ENCODE measurements at regions not wholly inside any gene's neighbourhood (a gene's known extent, or its start where the extent isn't known, plus 50 kb on each side); places are given as distances from the start of the nearest gene placed in this dataset.

DNA sequence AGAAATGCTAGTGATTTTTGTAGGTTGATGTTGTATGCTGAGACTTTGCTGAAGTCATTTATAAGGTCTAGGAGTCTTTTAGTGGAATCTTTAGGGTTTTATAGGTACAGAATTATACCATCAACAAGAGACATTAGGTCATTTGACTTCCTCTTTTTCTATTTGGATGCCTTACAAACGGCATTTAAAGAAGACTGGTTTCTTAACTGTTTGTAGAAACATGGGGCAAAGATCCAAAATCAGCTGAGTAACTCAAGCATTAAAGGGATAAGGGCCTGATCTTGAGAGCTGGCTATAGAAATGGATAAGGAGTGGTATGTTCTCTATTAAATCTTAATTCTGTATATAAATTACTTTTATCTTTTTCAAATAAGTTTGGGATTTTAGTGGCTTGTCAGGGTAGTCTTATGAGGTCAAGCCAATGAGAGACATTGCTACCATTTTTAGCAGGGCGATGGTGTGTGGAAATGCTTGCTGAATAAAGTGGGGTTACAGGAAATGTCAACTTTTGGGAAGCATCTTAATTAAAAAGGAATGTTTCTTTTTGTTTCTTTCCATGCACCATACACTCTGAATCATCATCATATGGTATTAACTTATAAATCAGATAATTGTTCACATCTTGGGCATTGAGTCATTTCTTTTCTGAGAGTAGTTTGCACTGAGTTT lies 197.7 kb upstream of the GBE1 start:
- Histone ChIP-seq H3K4me1 (ENCODE audit: control insufficient read depth, insufficient read depth, low read length) (no peaks in the 10 kb centered on the region; the same call in 1 of the 2 replicates), H3K9ac (ENCODE audit: low read length) (no peak overlapping the region), H3K4me3 (ENCODE audit: low read depth, low read length) (no peak overlapping the region), H3K9me3 (ENCODE audit: control insufficient read depth, insufficient read depth, low read depth, low read length) (no peaks in the 10 kb centered on the region), H3K36me3 (ENCODE audit: control insufficient read depth, insufficient read depth, low read length) (no peaks in the 10 kb centered on the region), H3K27ac (ENCODE audit: low read depth, low read length) (no peak overlapping the region), H3K27me3 (ENCODE audit: control insufficient read depth, insufficient read depth, low read length) (no peaks in the 10 kb centered on the region)

DNA sequence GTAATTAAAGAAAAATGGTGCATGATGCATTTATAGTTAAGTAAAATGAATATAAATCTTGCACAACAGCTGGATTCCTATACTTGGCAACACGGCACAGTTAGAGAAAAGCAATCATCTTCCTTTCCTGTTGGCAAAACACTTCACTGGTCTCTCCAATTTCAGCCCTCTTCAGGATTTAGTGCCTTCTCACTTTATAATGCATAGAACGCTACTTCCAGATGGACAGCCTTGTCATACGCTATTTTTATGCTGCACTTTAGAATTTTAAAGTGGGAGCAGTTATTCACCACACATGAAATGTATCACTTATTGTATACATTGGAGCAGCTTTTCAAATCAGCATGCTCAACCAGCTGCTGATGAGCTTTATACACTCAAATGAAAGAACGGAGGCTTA lies 194.4 kb upstream of the GBE1 start:
- no peak overlapping the region for H3K27ac ChIP-seq (ENCODE audit: low read depth, low read length)
- no peak overlapping the region for H3K9ac ChIP-seq (ENCODE audit: low read length)
- no peaks in the 10 kb centered on the region for H3K36me3 ChIP-seq (ENCODE audit: control insufficient read depth, insufficient read depth, low read length)
- H3K4me3 ChIP-seq (ENCODE audit: low read depth, low read length), result no peak overlapping the region
- H3K9me3 ChIP-seq (ENCODE audit: control insufficient read depth, insufficient read depth, low read depth, low read length), result no peaks in the 10 kb centered on the region
- H3K4me1 ChIP-seq (ENCODE audit: control insufficient read depth, insufficient read depth, low read length), result no peaks in the 10 kb centered on the region
- H3K27me3 ChIP-seq (ENCODE audit: control insufficient read depth, insufficient read depth, low read length), result no peaks in the 10 kb centered on the region

DNA sequence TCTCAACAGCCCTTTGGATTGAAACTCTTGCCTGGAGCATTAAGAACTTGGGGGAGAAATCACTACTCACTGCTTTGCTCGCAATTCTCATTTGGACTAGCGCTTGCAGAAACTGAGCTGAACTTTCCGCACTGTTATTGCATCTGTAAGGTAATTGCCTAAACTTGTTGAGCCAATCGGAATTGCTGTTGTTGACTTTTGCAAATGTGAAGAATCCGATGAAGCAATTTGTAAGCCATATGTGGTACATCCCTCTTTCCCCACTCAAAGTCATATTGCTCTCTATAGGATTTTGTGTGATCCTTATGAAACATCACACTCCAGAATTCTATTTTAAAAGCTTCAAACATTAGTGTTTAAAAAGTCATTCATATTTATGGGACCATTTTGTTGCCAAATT lies 191.7 kb upstream of the GBE1 start:
- no peak overlapping the region for H3K27ac ChIP-seq (ENCODE audit: low read depth, low read length)
- no peak overlapping the region for H3K9ac ChIP-seq (ENCODE audit: low read length)
- H3K36me3 ChIP-seq (ENCODE audit: control insufficient read depth, insufficient read depth, low read length), result no peaks in the 10 kb centered on the region
- no peaks in the 10 kb centered on the region for H3K9me3 ChIP-seq (ENCODE audit: control insufficient read depth, insufficient read depth, low read depth, low read length)
- no peaks in the 10 kb centered on the region for H3K27me3 ChIP-seq (ENCODE audit: control insufficient read depth, insufficient read depth, low read length)
- no peaks in the 10 kb centered on the region for H3K4me1 ChIP-seq (ENCODE audit: control insufficient read depth, insufficient read depth, low read length)
- no peak overlapping the region for H3K4me3 ChIP-seq (ENCODE audit: low read depth, low read length)

DNA sequence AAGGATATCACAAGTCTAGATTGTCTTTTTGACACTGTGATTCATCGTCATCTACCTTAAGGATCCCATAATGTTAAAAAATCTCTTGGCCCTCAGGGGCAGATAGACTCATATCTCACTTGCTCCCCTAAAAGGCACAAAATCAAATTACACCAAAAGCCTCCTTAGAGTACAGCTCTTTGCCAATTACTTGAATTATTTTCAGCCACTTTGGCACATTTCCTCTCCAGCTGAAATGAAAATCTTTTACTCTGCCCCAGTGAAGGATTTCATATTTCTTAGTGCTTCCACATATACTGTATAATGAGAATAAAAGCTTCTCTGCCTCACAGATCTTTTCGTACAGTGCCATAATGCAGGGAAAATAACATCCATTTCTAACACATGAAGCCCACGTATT lies 190.7 kb upstream of the GBE1 start:
- H3K36me3 ChIP-seq (ENCODE audit: control insufficient read depth, insufficient read depth, low read length), result no peaks in the 10 kb centered on the region
- H3K27ac ChIP-seq (ENCODE audit: low read depth, low read length), result no peak overlapping the region
- no peaks in the 10 kb centered on the region for H3K27me3 ChIP-seq (ENCODE audit: control insufficient read depth, insufficient read depth, low read length)
- H3K4me1 ChIP-seq (ENCODE audit: control insufficient read depth, insufficient read depth, low read length), result no peaks in the 10 kb centered on the region
- H3K9ac ChIP-seq (ENCODE audit: low read length), result no peak overlapping the region
- no peak overlapping the region for H3K4me3 ChIP-seq (ENCODE audit: low read depth, low read length)
- H3K9me3 ChIP-seq (ENCODE audit: control insufficient read depth, insufficient read depth, low read depth, low read length), result no peaks in the 10 kb centered on the region

DNA sequence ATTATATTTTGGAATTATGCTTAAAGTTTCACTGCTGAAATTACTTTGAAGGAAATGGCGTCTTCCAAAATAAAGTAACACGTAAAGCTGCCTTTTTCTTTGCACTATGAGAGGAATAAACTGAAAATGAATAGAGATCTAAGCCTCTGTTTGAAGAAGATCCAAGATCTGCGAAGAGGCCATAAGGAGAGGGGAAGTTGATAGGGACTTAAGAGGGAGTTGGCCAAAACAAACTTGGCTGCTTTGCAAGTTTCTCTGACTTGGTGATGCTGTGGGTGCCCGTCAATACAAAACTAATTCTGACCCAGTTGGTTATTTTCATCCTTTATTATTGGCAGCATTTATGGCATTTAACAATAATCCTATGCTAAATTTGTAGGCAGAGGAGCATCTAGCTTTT lies 190.2 kb upstream of the GBE1 start:
- Histone ChIP-seq H3K4me3 (ENCODE audit: low read depth, low read length) (no peak overlapping the region), H3K9ac (ENCODE audit: low read length) (no peak overlapping the region), H3K4me1 (ENCODE audit: control insufficient read depth, insufficient read depth, low read length) (no peaks in the 10 kb centered on the region), H3K36me3 (ENCODE audit: control insufficient read depth, insufficient read depth, low read length) (no peaks in the 10 kb centered on the region), H3K27me3 (ENCODE audit: control insufficient read depth, insufficient read depth, low read length) (no peaks in the 10 kb centered on the region), H3K9me3 (ENCODE audit: control insufficient read depth, insufficient read depth, low read depth, low read length) (no peaks in the 10 kb centered on the region), H3K27ac (ENCODE audit: low read depth, low read length) (no peak overlapping the region)

DNA sequence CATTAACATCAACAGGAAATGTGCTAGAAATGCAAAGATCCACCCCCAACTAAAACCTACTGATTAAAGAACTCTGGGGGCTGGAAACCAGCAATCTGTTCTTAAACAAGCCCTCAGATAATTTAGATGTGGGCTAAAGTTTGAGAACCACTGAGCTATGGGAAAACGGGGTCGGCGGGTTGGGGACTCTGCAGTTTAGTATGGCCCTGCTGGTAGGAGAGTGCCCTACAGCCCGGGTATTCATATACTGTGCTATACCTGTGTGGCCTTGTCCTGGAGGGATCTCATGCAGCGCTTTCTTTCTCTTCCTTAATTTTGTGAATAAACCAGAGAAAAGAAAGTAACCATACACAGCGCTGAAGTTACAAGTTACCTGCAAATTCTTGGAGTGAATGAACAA lies 189.7 kb upstream of the GBE1 start:
- H3K27me3 ChIP-seq (ENCODE audit: control insufficient read depth, insufficient read depth, low read length), result no peaks in the 10 kb centered on the region
- no peaks in the 10 kb centered on the region for H3K4me1 ChIP-seq (ENCODE audit: control insufficient read depth, insufficient read depth, low read length)
- H3K27ac ChIP-seq (ENCODE audit: low read depth, low read length), result no peak overlapping the region
- H3K9ac ChIP-seq (ENCODE audit: low read length), result no peak overlapping the region
- no peak overlapping the region for H3K4me3 ChIP-seq (ENCODE audit: low read depth, low read length)
- H3K36me3 ChIP-seq (ENCODE audit: control insufficient read depth, insufficient read depth, low read length), result no peaks in the 10 kb centered on the region
- no peaks in the 10 kb centered on the region for H3K9me3 ChIP-seq (ENCODE audit: control insufficient read depth, insufficient read depth, low read depth, low read length)

DNA sequence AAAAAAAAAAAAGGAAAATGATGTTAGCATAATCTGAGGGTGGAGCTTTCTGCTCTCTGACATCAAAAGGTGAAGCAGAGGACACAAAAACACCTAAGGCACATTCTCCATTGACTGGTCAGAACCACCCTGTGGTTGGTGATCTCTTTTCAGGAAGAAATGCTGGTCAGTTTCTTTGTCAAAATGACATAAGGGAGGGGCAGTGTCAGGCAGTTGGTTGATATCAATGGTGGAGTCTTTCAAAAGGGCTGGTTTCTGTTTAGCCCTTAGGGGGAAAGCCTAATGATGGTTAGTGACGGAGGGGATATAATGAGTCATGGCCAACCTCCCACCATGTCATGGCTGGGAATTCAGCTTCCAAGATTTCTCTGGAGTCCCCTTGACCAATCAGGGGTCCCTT lies 185.9 kb upstream of the GBE1 start:
- Histone ChIP-seq H3K4me3 (ENCODE audit: low read depth, low read length) (no peak overlapping the region), H3K27me3 (ENCODE audit: control insufficient read depth, insufficient read depth, low read length) (no peaks in the 10 kb centered on the region), H3K4me1 (ENCODE audit: control insufficient read depth, insufficient read depth, low read length) (no peaks in the 10 kb centered on the region), H3K27ac (ENCODE audit: low read depth, low read length) (no peak overlapping the region), H3K9ac (ENCODE audit: low read length) (no peak overlapping the region), H3K9me3 (ENCODE audit: control insufficient read depth, insufficient read depth, low read depth, low read length) (peaks cover 12% of the 10 kb centered on the region; the same call in 1 of the 2 replicates), H3K36me3 (ENCODE audit: control insufficient read depth, insufficient read depth, low read length) (no peaks in the 10 kb centered on the region)

DNA sequence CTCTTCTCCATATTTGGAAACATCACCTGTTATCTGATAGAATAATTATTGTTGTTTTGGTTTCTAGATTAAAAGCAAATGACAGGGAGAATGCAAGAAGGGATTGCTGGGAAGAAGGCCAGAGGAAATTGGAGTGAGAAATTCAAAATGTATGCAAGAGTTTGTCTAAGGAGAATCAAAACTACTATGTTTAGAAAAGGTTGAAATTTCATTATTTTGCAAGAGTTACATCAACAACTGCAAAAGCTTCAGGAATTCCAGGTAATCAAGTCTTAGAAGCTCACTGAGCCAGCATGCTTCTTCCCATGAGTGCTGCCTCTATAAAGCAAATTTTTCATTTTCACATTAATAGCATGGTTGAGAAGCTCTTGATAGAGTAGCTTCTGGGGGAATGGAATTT lies 177.2 kb upstream of the GBE1 start:
- Histone ChIP-seq H3K4me3 (ENCODE audit: low read depth, low read length) (no peak overlapping the region), H3K27me3 (ENCODE audit: control insufficient read depth, insufficient read depth, low read length) (no peaks in the 10 kb centered on the region), H3K9me3 (ENCODE audit: control insufficient read depth, insufficient read depth, low read depth, low read length) (peaks cover 10% of the 10 kb centered on the region; the same call in 1 of the 2 replicates), H3K36me3 (ENCODE audit: control insufficient read depth, insufficient read depth, low read length) (no peaks in the 10 kb centered on the region), H3K27ac (ENCODE audit: low read depth, low read length) (no peak overlapping the region), H3K9ac (ENCODE audit: low read length) (no peak overlapping the region), H3K4me1 (ENCODE audit: control insufficient read depth, insufficient read depth, low read length) (peaks cover 6% of the 10 kb centered on the region)

DNA sequence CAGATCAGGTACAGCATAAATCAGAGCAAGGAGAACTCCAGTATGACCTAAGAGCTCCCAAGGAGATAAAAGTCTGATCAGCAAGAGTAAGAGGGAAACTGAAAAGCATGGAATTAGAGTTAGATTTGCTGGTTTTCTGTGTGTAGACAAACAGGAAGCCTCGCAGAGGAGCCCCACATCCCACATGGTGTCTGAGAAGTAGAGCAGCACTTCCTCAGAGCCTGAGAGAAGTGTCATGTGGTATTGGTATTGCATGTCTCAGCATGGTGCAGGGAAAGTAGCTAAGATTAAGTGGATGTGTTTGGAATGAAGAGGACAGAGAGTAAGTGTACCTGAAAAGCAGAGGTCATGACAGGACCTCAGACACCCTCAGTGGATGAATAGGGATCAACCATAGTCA lies 175.4 kb upstream of the GBE1 start:
- no peaks in the 10 kb centered on the region for H3K27me3 ChIP-seq (ENCODE audit: control insufficient read depth, insufficient read depth, low read length)
- H3K4me1 ChIP-seq (ENCODE audit: control insufficient read depth, insufficient read depth, low read length), result peaks cover 6% of the 10 kb centered on the region
- H3K36me3 ChIP-seq (ENCODE audit: control insufficient read depth, insufficient read depth, low read length), result no peaks in the 10 kb centered on the region
- no peaks in the 10 kb centered on the region for H3K9me3 ChIP-seq (ENCODE audit: control insufficient read depth, insufficient read depth, low read depth, low read length)
- H3K9ac ChIP-seq (ENCODE audit: low read length), result no peak overlapping the region
- no peak overlapping the region for H3K27ac ChIP-seq (ENCODE audit: low read depth, low read length)
- no peak overlapping the region for H3K4me3 ChIP-seq (ENCODE audit: low read depth, low read length)

DNA sequence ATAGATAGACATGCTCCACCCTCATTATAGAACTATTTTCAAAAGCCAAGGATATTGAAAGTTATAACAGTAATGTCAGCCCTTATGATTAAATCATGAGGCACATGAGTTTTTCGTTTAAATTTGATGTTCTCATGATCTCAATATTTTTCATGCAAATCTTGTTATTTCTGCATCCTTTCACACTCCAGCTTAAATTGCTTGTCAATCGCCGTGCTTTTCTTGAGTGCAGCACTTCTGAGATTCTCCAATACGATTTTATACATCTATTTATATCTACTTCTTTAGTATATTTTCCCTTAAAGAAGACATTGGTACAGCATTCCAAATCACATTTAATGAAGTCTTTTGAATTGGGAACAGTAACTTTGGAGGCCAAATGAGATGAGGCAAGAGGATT lies 171.2 kb upstream of the GBE1 start:
- H3K27ac ChIP-seq (ENCODE audit: low read depth, low read length), result no peak overlapping the region

DNA sequence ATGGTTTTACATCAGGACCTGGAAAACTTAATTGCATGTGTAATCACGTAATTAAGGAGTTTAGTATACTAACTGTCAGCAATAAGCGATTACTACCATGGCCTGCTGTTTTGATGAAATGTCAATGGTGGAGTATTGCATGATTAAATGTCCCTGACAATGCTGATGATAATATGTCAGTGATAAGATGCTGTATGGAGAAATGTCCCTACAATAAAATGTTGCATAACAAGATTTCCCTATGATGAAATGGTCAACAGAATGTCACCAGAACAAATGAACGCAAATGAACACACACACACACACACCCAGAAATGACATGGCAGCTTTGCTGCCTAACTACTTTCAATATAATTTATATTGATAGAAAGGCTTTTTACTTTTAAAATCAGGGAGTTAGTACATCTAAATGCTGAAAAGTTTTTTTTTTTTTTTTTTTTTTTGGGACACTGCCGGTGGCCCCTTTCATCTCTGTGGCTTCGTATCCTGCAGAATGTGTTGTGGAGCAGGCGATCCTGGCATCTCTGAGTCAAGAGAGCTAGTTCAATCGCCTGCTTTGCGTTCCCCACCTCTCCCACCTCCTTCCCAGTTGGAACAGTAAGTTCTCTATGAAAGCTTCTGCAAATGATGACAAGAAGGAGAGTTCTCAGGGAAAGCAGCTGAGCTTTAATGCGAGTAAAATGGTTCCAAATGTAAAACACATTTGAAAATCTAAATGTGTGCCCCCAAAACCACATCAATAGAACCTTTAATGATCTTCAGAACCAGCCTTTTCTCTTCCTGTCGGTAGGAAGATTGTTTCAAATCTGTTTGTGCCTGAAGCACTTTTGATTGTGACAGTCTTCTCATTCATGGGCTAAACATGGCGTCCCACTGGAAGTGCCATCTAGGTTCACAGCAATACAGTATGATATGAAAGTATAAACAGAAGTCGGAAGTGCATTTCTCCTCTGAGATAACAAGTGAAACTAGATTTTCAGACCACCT lies 170.1 kb upstream of the GBE1 start:
- Histone ChIP-seq H3K27ac (ENCODE audit: low read depth, low read length) (no peak overlapping the region), H3K4me1 (ENCODE audit: control insufficient read depth, insufficient read depth, low read length) (no peaks in the 10 kb centered on the region), H3K4me3 (ENCODE audit: low read depth, low read length) (no peak overlapping the region), H3K36me3 (ENCODE audit: control insufficient read depth, insufficient read depth, low read length) (no peaks in the 10 kb centered on the region), H3K9ac (ENCODE audit: low read length) (no peak overlapping the region), H3K9me3 (ENCODE audit: control insufficient read depth, insufficient read depth, low read depth, low read length) (no peaks in the 10 kb centered on the region), H3K27me3 (ENCODE audit: control insufficient read depth, insufficient read depth, low read length) (no peaks in the 10 kb centered on the region)

More for the DNA sequence above, 171.2 kb upstream of the GBE1 start:
- Histone ChIP-seq H3K4me3 (ENCODE audit: low read depth, low read length) (no peak overlapping the region), H3K9ac (ENCODE audit: low read length) (no peak overlapping the region), H3K27me3 (ENCODE audit: control insufficient read depth, insufficient read depth, low read length) (no peaks in the 10 kb centered on the region), H3K36me3 (ENCODE audit: control insufficient read depth, insufficient read depth, low read length) (no peaks in the 10 kb centered on the region), H3K4me1 (ENCODE audit: control insufficient read depth, insufficient read depth, low read length) (peaks cover 6% of the 10 kb centered on the region), H3K9me3 (ENCODE audit: control insufficient read depth, insufficient read depth, low read depth, low read length) (no peaks in the 10 kb centered on the region)

Measured in HUES6 (cell line).